Right ventricle myocardium superior (tissue), 1 donor: ENCODE measurements at regions not wholly inside any gene's neighbourhood (a gene's known extent, or its start where the extent isn't known, plus 50 kb on each side); places are given as distances from the start of the nearest gene placed in this dataset.
"Not testable (repeated sequence)": the region's sequence is repeated elsewhere in the genome, so short reads cannot be mapped to it uniquely, and the experiment has no call there.

ENCODE experiments used
- ATAC-seq: fragments of 200-7000 bp; cut with Tn5 transposase; one replicate; pipeline ENCODE4 v1.9.1; 2020; ENCODE audit warnings: mild to moderate bottlenecking; ENCODE audit not compliant: poor library complexity
- DNase-seq: peaks from one replicate; pipeline ENCODE4 v3.0.0-alpha.2; 2020
- intact Hi-C: fragments of 100-400 bp; cut with DNase I; formaldehyde crosslinking; loops from one replicate; pipeline ENCODE4 v1.11.2; 2022
- donor health status: DM: no; HTN: yes; CAD: no; lungs with severe emphysema.

GRCh38 chr6:88472851-88473525 lies 306.8 kb upstream of the CNR1 start:
- DNase-seq (no peak), ATAC-seq (no peak)
- intact Hi-C loops: no loop called here

DNA sequence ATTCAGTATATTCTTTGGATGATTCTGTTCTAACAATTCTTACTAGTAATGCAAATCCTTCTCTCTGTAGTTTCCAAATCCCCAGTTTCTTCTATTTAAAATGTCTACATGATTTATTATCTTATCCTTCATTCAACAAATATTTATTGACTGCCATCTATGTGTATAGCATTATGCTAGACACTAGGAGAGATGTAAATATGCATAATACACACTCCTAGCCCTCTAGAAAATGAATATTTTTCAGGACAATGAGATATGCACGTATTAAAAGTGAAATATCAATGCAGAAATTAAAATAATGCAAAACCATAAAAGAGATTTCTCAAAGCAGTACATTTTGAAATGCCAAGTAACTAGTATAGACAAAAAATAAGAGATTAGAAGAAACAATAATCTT lies 293.5 kb upstream of the CNR1 start:
- no peak for ATAC-seq
- intact Hi-C loops: no loop called here
- DNase-seq: no peak

DNA sequence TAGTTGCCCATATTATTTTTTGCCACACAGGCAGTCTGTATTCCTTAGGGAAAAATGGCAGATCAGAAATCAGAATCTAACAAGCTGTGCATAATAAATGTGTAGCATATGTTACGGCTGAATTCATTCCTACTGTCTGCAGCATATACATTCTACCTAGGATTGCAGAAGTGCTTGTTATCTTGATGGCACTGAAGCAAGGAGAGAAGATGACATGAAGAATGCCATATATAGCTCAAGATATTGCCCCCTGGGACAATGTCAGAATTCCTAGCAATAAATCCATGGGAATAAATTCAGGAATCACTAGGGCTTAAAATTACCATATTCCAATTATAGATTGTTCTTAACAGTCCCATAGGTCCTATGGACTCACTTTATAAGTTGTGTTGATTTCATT lies 293.0 kb upstream of the CNR1 start:
- no peak for DNase-seq
- no peak for ATAC-seq
- intact Hi-C loops: no loop called here

DNA sequence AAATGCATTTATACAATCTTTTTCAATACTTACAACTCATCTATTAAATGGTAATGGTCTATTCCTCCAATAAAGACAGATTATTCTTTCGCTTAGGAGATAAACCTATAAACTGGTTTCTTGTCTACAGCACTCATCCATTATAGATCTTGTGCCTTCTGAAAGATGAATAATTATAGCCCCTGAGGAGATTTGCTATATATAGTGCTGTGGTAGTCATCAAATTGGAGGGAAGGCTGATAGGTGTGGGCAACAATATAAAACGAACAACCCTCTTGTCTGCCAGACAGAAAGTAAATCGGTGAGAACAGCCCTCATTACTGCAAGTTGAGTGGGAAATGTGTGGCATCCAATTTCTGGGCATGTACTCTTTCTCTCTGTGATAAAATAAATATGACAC lies 292.5 kb upstream of the CNR1 start:
- ATAC-seq (no peak), DNase-seq (no peak)
- intact Hi-C loops: no loop called here

- intact Hi-C loops: no loop called here
- ATAC-seq: no peak
- no peak for DNase-seq
Measured at GRCh38 chr6:88456221-88456859, 290.2 kb upstream of the CNR1 start.

DNA sequence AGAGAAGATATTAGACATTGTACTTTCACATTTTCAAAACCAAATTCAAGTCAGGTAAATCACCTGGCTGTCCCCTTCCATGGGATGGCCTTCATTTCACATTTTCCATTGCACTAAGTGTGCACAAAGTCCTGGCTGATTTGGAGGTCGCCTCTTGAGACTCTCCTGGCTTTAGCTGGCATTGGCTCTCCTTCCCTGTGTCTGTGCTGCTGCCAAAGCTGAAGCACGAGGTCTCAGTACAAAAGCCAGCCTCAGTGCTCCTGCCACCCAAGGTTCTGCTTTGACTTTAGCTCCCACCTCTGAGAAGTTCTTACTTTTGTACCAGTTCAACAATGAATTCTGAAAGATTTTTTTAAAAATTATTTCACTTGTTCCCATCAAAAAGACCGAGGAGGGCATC lies 289.2 kb upstream of the CNR1 start:
- intact Hi-C loops: no loop called here
- ATAC-seq (peak; percentile 73), DNase-seq (no peak)

DNA sequence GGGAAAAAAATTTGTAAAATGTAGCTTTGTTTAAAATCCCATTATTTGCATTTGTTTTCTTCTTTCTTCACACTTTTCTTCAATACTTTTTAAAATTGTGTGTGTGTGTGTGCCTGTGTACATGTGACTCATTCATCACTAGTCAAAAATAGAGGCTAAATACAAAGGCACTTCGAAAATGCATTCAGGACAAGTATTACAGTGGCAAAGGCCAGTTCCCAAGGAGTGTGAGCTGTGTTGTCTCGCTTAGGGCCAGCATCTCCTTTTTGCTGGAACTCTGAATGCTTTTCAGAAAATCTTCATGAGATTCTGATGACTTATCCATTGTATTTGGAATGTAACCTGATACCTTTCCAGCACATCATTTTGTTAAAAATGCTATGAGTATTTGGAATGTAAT lies 288.5 kb upstream of the CNR1 start:
- intact Hi-C loops: no loop called here
- DNase-seq (no peak), ATAC-seq (no peak)

DNA sequence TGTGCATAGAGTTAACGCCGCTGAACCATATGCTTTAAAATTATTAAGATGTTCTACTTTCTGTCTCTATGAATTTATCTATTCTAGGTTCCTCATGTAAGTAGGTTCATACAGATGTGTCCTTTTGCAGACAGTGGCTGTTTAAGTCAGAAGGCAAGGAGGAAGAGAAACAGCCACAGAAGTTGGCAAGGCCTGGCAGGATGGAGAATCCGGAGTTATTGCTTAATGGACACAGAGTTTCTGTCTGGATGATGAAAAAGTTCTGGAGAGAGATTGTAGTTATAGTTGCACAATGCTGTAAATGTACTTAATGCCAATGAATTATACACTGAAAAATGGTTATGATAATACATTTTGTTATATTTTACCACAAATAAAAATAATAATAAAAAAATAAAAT lies 283.6 kb upstream of the CNR1 start:
- ATAC-seq (peak; percentile 43), DNase-seq (no peak)
- intact Hi-C loops: no loop called here

DNA sequence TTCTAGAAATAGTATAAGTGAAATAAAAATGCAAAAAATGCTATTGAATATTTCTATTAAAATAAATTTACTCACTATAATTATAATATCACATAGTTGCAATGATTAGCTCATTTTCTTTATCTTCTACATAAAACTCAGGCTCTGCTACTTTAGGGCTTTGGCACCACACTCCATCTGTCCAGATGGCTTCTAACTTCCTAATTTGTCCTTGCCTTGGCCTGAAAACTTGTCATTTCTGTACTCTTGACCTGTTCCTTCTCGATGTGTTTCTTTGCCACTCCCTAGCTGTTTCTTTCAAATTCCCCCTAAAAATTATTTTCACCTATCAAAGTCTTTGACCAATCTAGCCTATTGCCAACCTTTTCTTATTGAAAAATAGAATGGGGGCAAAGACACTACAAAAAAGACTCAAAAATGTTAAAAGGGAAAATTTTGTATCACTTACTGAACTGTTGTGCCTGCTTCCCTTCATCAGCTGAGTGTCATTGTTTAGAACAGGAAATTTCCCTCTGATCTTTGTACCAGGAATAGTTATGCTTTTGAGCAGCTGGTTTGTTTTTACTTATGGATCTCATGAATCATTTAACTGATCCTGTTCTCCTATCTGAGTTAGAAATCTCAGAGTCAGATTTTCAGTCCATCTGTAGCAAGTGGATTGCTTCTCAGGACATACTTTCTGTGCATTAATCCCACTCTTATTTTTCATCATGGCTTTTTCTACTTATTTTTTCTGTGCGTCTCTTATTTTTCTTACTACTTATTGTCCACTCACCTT lies 279.2 kb upstream of the CNR1 start:
- intact Hi-C loops: no loop called here
- DNase-seq (no peak), ATAC-seq (peak; percentile 67)

- DNase-seq (no peak), ATAC-seq (peak; percentile 57)
- intact Hi-C loops: no loop called here
Measured at GRCh38 chr6:88443554-88443953, 277.4 kb upstream of the CNR1 start.

DNA sequence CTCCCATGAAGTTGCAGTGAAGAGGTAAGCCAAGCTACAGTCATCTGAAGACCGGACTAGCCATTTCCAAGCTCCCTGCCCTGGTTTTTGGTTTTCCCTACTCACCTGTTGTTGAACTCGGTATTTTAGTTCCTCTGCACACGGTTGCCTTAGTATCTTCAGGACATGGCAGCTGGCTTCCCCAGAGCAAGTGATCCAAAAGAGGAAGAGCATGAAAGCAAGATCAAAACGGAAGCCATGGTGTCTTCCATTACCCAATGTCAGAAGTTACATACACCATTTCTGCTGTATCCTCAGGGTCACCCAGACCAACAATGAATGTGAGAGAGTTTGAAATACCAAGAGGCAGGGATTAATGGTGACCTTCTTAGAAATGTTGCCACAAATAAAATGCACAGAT lies 276.6 kb upstream of the CNR1 start:
- no peak for ATAC-seq
- DNase-seq: no peak
- intact Hi-C loops: no loop called here

DNA sequence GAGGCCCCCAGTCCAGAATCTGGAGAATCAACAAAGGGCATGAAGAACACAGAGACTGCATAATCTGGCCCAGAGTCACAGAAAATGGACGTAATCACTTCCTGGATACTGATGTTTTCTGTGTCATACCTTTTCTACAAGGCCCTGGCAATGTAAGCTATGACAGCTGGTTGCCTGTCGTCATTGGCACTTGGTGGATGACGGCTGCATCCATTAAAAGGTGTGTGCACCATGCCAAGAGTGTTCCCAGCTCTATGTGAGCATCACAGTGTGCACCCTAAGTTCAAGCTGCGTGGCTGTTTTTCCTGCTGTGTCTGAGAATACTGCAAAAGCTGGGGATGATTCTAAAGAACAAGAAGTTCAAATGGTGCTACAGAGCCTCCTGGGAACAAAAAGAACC lies 275.2 kb upstream of the CNR1 start:
- DNase-seq: no peak
- intact Hi-C loops: no loop called here
- ATAC-seq: no peak

- DNase-seq: no peak
- intact Hi-C loops: no loop called here
- no peak for ATAC-seq
Measured at GRCh38 chr6:88428068-88428467, 261.9 kb upstream of the CNR1 start.

GRCh38 chr6:88426005-88426404 lies 259.9 kb upstream of the CNR1 start:
- ATAC-seq: no peak

GRCh38 chr6:88422831-88423230 lies 256.7 kb upstream of the CNR1 start:
- no peak for DNase-seq
- no peak for ATAC-seq
- intact Hi-C loops: no loop called here

More at GRCh38 chr6:88426005-88426404, 259.9 kb upstream of the CNR1 start:
- intact Hi-C loops: no loop called here
- DNase-seq: no peak

DNA sequence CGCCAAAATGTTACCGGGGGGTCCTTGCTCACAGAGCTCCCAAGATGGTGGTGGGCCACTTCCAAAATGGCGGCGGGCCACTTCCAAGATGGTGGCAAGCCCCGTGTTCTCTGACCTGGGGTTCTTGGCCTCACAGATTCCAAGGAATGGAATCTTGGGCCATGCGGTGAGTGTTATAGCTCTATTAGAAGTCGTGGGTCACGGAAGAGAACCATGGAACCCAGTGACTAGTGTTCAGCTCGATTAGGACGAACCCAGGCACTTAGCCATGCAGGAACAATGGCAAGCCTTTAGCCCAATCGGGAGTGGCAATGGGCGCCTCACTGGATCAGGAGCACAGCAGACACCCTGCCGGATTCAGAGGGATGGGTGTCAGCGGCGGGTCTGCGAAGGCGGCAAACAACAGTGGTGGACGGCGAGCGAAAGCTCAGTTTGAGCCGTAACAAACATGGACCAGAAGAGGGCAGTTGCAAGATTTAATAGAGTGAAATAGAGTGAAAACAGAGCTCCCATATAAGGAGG lies 254.9 kb upstream of the CNR1 start:
- ATAC-seq, intact Hi-C loops, DNase-seq: not testable (repeated sequence)

- intact Hi-C loops, ATAC-seq, DNase-seq: not testable (repeated sequence)
Measured at GRCh38 chr6:88418921-88419810, 253.0 kb upstream of the CNR1 start.

DNA sequence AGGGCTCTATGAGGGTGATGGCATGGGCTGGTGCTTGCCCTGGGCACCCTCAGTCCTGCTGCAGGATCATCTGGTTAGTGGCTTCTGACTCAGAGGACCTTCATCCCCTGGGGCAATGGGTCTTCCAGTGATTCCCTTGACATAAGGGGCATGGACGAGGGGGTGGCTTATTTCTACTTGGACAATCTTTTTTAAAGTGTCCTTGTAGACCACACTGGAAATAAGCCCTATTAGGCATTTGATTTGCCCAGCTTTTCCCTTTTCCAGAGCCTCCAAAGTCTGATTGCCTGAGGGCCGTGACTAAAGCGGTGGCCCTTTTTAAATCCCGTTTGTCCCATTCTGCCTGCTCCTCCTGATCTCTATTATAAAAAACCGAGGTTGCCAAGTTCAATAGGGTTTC lies 251.2 kb upstream of the CNR1 start:
- ATAC-seq, DNase-seq, intact Hi-C loops: not testable (repeated sequence)

DNA sequence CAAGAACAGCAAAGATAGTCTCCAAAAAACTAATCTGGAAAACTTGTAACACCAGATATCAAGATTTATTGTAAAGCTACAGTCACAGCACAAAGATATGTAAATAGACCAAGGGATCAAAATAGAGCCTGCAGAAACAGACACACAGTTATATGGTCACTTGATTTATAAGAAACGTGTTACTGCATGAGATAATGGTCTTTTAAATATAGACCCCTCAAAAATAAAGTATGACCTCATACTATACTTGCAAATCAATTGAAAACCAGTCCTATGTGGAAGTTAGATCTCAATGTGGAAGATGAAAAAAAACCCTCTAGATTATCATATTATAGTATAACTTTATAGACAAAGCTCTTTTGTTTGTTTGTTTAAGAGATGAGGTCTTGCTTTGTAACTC lies 247.3 kb upstream of the CNR1 start:
- intact Hi-C loops: no loop called here
- DNase-seq: no peak
- no peak for ATAC-seq
